ENCODE measurements at regions not wholly inside any gene's neighbourhood (a gene's known extent, or its start where the extent isn't known, plus 50 kb on each side); places are given as distances from the start of the nearest gene placed in this dataset.

DNA sequence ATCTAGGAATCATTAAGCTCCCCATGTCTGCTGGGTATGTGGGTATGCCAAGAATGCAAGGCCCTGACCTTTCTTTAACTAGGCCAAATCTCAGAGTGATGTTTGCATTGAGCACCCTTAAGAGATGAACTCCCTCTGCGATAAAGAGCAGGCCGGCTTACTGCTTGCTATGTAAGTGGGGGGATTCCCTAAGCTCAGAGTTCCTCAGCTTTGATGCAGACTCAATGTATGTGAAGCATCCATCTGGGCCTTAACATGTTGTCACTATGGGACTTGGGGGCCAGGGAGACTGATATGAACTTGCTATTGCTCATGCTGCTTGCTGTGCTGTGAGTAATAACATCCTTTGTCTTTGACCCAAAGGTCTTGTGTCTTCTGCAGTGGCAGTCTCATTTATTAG lies 149.7 kb downstream of the C12orf75 start:
- Histone ChIP-seq H3K4me1 (no peaks in the 10 kb centered on the region), H3K36me3 (no peaks in the 10 kb centered on the region), H3K4me3 (no peak overlapping the region), H3K27ac (no peak overlapping the region), H3K9me3 (no peaks in the 10 kb centered on the region), H3K27me3 (no peaks in the 10 kb centered on the region)
- TF ChIP-seq POLR2AphosphoS5 (IDR thresholded peaks at IDR 0.05), result no peak
- no peak for TF ChIP-seq POLR2A (IDR thresholded peaks at IDR 0.05)
- TF ChIP-seq, protein P1, sequence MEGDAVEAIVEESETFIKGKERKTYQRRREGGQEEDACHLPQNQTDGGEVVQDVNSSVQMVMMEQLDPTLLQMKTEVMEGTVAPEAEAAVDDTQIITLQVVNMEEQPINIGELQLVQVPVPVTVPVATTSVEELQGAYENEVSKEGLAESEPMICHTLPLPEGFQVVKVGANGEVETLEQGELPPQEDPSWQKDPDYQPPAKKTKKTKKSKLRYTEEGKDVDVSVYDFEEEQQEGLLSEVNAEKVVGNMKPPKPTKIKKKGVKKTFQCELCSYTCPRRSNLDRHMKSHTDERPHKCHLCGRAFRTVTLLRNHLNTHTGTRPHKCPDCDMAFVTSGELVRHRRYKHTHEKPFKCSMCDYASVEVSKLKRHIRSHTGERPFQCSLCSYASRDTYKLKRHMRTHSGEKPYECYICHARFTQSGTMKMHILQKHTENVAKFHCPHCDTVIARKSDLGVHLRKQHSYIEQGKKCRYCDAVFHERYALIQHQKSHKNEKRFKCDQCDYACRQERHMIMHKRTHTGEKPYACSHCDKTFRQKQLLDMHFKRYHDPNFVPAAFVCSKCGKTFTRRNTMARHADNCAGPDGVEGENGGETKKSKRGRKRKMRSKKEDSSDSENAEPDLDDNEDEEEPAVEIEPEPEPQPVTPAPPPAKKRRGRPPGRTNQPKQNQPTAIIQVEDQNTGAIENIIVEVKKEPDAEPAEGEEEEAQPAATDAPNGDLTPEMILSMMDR (IDR thresholded peaks at IDR 0.05), result no peak
- TF ChIP-seq EP300 (IDR thresholded peaks at IDR 0.05), result no peak
- WGBS, 2 donors (ENCODE audit: low coverage in 1 of 2), result 94% methylated on average over 2 of the region's 2 CpGs; no CpG with 5 or more reads in 1 of the 2 donors
- ATAC-seq, result no peak

DNA sequence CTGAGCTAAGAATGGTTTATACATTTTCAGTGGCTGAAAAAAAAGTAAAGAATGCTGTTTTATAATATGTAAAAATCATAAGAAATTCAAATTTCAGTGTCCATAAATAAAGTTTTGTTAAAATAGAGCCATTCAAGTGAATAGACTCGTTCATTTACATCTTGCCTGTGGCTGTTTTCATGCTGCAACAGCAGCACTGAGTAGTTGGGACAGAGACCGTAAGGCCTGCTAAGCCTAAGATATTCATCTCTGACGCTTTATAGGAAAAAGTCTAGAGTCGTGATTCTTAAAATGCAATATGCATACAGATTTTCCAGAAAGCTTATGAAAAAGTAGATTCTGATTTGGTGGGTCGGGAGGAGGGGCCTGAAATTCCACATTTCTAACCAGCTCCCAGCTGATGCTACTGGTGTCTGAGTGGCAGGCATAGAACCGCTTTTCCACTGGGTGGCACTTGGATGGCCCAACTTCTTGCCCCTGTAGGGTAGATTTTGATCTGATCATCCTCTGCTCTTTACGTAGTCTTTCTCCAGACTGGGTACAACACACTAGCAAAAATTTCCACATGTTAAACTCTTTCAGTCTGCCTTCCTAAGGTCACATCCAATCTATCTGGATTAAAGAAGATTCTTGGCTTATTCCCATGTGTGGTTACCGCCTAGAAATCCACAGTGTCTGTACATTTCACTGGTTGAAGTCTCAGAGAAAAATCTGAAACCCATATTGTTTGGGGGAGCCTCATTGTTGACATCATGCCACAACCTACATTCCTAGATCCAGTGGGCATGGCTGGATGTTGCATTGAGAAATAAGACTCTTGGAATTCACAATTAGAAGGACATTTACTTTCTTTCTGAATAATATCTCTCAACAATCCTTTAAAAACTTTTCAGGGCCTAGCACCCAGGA lies 151.2 kb downstream of the C12orf75 start:
- Histone ChIP-seq H3K9me3 (no peaks in the 10 kb centered on the region), H3K36me3 (no peaks in the 10 kb centered on the region), H3K4me3 (no peak overlapping the region), H3K27me3 (no peaks in the 10 kb centered on the region), H3K4me1 (no peaks in the 10 kb centered on the region), H3K27ac (no peak overlapping the region)
- 89 to 90% methylated on average over 8 of the region's 8 CpGs for WGBS, 2 donors (ENCODE audit: low coverage in 1 of 2)
- no peak for TF ChIP-seq POLR2A (IDR thresholded peaks at IDR 0.05)
- TF ChIP-seq EP300 (IDR thresholded peaks at IDR 0.05), result no peak
- TF ChIP-seq POLR2AphosphoS5 (IDR thresholded peaks at IDR 0.05), result no peak
- TF ChIP-seq, protein P1 (IDR thresholded peaks at IDR 0.05), result no peak
- ATAC-seq, result no peak

DNA sequence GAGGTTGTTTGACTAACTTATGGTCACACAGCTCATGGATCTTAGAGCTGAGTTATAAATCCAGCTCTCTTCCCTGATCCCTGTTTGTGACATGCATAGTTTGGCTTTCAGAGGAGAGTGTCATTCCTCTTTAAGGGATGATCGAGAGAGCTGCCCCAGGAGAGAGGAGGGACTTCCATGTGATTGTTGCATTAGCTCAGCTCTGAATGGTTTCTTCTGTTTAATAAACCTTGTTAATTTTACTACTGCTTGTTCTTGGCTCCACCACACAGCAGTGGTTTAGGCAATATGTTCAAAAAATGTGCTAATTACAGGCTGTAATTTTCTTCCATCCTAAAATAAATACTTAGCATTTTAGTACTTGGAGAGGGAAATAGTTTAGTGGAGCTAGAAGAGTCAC lies 152.5 kb downstream of the C12orf75 start:
- Histone ChIP-seq H3K4me3 (no peak overlapping the region), H3K27ac (no peak overlapping the region), H3K4me1 (no peaks in the 10 kb centered on the region), H3K9me3 (no peaks in the 10 kb centered on the region), H3K27me3 (no peaks in the 10 kb centered on the region), H3K36me3 (no peaks in the 10 kb centered on the region)
- no peak for ATAC-seq
- 22% methylated on average over 1 of the region's 1 CpG; no CpG with 5 or more reads in 1 of the 2 donors for WGBS, 2 donors (ENCODE audit: low coverage in 1 of 2)
- no peak for TF ChIP-seq EP300 (IDR thresholded peaks at IDR 0.05)
- TF ChIP-seq POLR2A (IDR thresholded peaks at IDR 0.05), result no peak
- TF ChIP-seq, protein P1 (IDR thresholded peaks at IDR 0.05), result no peak
- no peak for TF ChIP-seq POLR2AphosphoS5 (IDR thresholded peaks at IDR 0.05)

DNA sequence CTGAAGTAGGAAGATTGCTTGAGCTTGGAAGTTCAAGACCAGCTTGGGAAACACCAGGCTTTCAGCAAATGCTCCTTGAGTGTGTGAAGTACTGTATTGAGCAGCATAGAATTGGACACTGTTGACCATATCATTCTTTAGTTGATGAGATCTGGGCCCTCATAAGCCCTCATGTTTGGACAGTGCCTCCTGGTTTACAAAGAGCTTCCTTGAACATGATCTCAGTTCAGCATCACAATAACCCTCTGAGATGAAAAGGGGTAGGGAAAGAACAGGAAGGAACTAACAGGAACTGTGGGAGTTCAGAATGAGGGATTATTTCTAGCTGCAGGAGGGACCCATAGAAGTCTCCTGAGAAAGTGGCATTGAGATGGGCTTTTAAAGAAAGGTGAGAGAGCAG lies 153.2 kb downstream of the C12orf75 start:
- no peak for ATAC-seq
- TF ChIP-seq POLR2AphosphoS5 (IDR thresholded peaks at IDR 0.05), result no peak
- no peak for TF ChIP-seq EP300 (IDR thresholded peaks at IDR 0.05)
- Histone ChIP-seq H3K9me3 (no peaks in the 10 kb centered on the region), H3K36me3 (no peaks in the 10 kb centered on the region), H3K4me1 (no peaks in the 10 kb centered on the region), H3K27me3 (no peaks in the 10 kb centered on the region), H3K4me3 (no peak overlapping the region), H3K27ac (no peak overlapping the region)

DNA sequence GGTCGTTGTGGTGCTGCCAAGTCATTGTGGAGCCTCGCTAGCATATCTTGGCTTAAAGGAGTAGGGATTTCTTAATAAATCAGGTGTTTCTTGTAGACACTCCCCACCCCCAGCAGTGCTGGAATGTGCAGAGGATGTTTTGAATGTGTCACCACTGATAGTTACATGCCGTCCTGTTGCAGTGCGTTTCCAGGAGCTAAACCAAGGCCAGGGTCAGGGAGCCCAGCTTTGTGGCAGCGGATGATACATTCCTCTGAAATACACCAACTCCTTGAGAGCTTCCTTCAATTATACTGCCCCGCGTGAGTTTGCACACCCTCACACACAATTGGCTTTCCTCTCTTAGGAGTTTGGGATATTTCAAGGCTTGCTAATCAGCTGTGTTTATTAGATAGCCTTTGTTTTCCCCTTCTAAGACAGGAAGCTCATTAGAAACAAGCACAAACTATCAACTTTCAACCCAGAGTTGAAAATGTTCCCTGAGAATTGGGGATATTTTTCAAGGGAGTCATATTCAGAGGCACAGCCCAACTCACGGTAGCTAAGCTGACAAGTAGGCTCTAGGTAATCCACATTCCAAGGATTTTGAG lies 154.9 kb downstream of the C12orf75 start:
- Histone ChIP-seq H3K36me3 (no peaks in the 10 kb centered on the region), H3K4me1 (no peaks in the 10 kb centered on the region), H3K27me3 (no peaks in the 10 kb centered on the region), H3K9me3 (no peaks in the 10 kb centered on the region), H3K27ac (peak overlapping the region in 2 of 4 donors; percentile 12 to 35), H3K4me3 (no peak overlapping the region)
- ATAC-seq, result peak; percentile 78
- WGBS, 2 donors (ENCODE audit: low coverage in 1 of 2), result 73 to 87% methylated on average over 6 of the region's 8 CpGs
- TF ChIP-seq POLR2A (IDR thresholded peaks at IDR 0.05), result no peak
- TF ChIP-seq, protein P1 (IDR thresholded peaks at IDR 0.05), result no peak
- TF ChIP-seq EP300 (IDR thresholded peaks at IDR 0.05), result no peak
- TF ChIP-seq POLR2AphosphoS5 (IDR thresholded peaks at IDR 0.05), result no peak
